HepG2 (cell line): ENCODE measurements at regions not wholly inside any gene's neighbourhood (a gene's known extent, or its start where the extent isn't known, plus 50 kb on each side); places are given as distances from the start of the nearest gene placed in this dataset.

Experiments used
- HMG20A ChIP-seq: IDR thresholded peaks from 2 replicates; pipeline ENCODE4 v1.6.1; 2016; ENCODE audit warnings: borderline replicate concordance
- MYC ChIP-seq: sonication (generic); formaldehyde crosslinking; IDR thresholded peaks from 2 replicates; pipeline ENCODE4 v1.9.0; 2021; ENCODE audit warnings: missing genetic modification reagents, borderline replicate concordance
- RARA ChIP-seq: IDR thresholded peaks from 2 replicates; pipeline ENCODE4 v1.6.1; 2016; ENCODE audit warnings: missing genetic modification reagents, missing compliant biosample characterization
- SNAPC5 ChIP-seq: sonication (generic); formaldehyde crosslinking; IDR thresholded peaks from 2 replicates; pipeline ENCODE4 v1.8.1; 2023; ENCODE audit warnings: mild to moderate bottlenecking, missing genetic modification reagents, borderline replicate concordance
- TARDBP ChIP-seq: sonication (generic); formaldehyde crosslinking; IDR thresholded peaks from 2 replicates; pipeline ENCODE4 v1.8.0; 2022; ENCODE audit warnings: mild to moderate bottlenecking, missing genetic modification reagents
- ZNF263 ChIP-seq: sonication (generic); formaldehyde crosslinking; IDR thresholded peaks from 2 replicates; pipeline ENCODE4 v1.4.0; 2020; ENCODE audit warnings: missing genetic modification reagents
- ZNF543 ChIP-seq: sonication (generic); formaldehyde crosslinking; IDR thresholded peaks from 2 replicates; pipeline ENCODE4 v1.4.0; 2020; ENCODE audit warnings: mild to moderate bottlenecking, missing genetic modification reagents
- ZSCAN21 ChIP-seq: sonication (generic); formaldehyde crosslinking; IDR thresholded peaks from 2 replicates; pipeline ENCODE4 v1.8.0; 2022; ENCODE audit warnings: mild to moderate bottlenecking, missing genetic modification reagents, moderate library complexity, borderline replicate concordance
- TF ChIP-seq, protein P1 (sequence below): sonication (generic); formaldehyde crosslinking; IDR thresholded peaks from 2 replicates; pipeline ENCODE4 v1.5.0; 2020; ENCODE audit warnings: mild to moderate bottlenecking, missing genetic modification reagents, moderate library complexity

DNA sequence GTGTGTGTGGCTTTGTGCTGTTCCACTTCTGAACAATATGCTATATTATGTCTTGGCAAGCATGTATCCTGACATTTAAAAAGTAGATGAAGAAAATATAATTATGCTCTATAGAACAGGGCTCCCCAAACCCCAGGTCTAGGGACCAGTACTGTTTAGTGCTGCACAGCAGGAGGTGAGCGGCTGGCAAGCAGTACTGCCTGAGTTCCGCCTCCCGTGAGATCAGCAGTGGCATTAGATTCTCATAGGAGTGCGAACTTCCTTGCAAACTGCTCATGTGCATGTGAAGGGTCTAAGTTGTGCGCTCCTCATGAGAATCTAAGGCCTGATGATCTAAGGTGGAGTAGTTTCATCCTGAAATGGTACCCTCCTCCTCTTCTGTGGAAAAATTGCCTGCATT lies 979.1 kb upstream of the CTNND2 start:
- TF ChIP-seq RARA (CRISPR knock-in tag) (no peak), MYC (CRISPR knock-in tag) (no peak), TARDBP (no peak), ZSCAN21 (no peak), SNAPC5 (CRISPR knock-in tag) (no peak), HMG20A (no peak), ZNF543 (CRISPR knock-in tag) (no peak), ZNF263 (CRISPR knock-in tag) (no peak)
- TF ChIP-seq, protein P1, sequence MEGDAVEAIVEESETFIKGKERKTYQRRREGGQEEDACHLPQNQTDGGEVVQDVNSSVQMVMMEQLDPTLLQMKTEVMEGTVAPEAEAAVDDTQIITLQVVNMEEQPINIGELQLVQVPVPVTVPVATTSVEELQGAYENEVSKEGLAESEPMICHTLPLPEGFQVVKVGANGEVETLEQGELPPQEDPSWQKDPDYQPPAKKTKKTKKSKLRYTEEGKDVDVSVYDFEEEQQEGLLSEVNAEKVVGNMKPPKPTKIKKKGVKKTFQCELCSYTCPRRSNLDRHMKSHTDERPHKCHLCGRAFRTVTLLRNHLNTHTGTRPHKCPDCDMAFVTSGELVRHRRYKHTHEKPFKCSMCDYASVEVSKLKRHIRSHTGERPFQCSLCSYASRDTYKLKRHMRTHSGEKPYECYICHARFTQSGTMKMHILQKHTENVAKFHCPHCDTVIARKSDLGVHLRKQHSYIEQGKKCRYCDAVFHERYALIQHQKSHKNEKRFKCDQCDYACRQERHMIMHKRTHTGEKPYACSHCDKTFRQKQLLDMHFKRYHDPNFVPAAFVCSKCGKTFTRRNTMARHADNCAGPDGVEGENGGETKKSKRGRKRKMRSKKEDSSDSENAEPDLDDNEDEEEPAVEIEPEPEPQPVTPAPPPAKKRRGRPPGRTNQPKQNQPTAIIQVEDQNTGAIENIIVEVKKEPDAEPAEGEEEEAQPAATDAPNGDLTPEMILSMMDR: no peak
